ENCODE measurements at regions not wholly inside any gene's neighbourhood (a gene's known extent, or its start where the extent isn't known, plus 50 kb on each side); places are given as distances from the start of the nearest gene placed in this dataset.

- peak in 1 of 2 donors; percentile 65 for DNase-seq (ENCODE audit: low spot score in 2 of 2)
- H3K4me3 ChIP-seq (ENCODE audit: low read depth, poor library complexity, severe bottlenecking), result no peak overlapping the region
- TF ChIP-seq CTCF (IDR thresholded peaks at IDR 0.05), result no peak
- TF ChIP-seq POLR2A (IDR thresholded peaks at IDR 0.05), result no peak
- intact Hi-C loops (cut with DNase I; ENCODE audit: low total_unique reads), result no loop called here
- WGBS, 2 donors, result 61 to 76% methylated on average over 4 of the region's 4 CpGs
Measured at GRCh38 chr3:184459355-184459754, 79.5 kb downstream of the CHRD start.

- intact Hi-C loops (cut with DNase I; ENCODE audit: low total_unique reads), result no loop called here
- WGBS, 2 donors, result 88 to 91% methylated on average over 8 of the region's 8 CpGs
- TF ChIP-seq CTCF (IDR thresholded peaks at IDR 0.05), result no peak
- no peak for TF ChIP-seq POLR2A (IDR thresholded peaks at IDR 0.05)
- H3K4me3 ChIP-seq (ENCODE audit: low read depth, poor library complexity, severe bottlenecking), result no peak overlapping the region
- peak in 1 of 2 donors; percentile 37 for DNase-seq (ENCODE audit: low spot score in 2 of 2)
Measured at GRCh38 chr3:184460276-184460675, 80.4 kb downstream of the CHRD start.

- 77 to 78% methylated on average over 6 of the region's 6 CpGs for WGBS, 2 donors
- TF ChIP-seq POLR2A (IDR thresholded peaks at IDR 0.05), result no peak
- no peak for TF ChIP-seq CTCF (IDR thresholded peaks at IDR 0.05)
- no peak overlapping the region for H3K4me3 ChIP-seq (ENCODE audit: low read depth, poor library complexity, severe bottlenecking)
- DNase-seq (ENCODE audit: low spot score in 2 of 2), result peak in 1 of 2 donors; percentile 76
- intact Hi-C loops (cut with DNase I; ENCODE audit: low total_unique reads), result no loop called here
Measured at GRCh38 chr3:184461219-184461618, 81.4 kb downstream of the CHRD start.

- TF ChIP-seq CTCF (IDR thresholded peaks at IDR 0.05) (no peak), POLR2A (IDR thresholded peaks at IDR 0.05) (no peak)
- DNase-seq (ENCODE audit: low spot score in 2 of 2), result peak in 1 of 2 donors; percentile 78
- no peak overlapping the region for H3K4me3 ChIP-seq (ENCODE audit: low read depth, poor library complexity, severe bottlenecking)
- intact Hi-C loops (cut with DNase I; ENCODE audit: low total_unique reads), result loop anchor here (5.0 kb wide), 2 partner anchors 49 to 104 kb away; partner anchors contain the start of genes CLCN2 and POLR2H
- 63 to 83% methylated on average over 5 of the region's 5 CpGs for WGBS, 2 donors
Measured at GRCh38 chr3:184465883-184466412, 86.1 kb downstream of the CHRD start.

GRCh38 chr3:184466413-184466960, 86.6 kb downstream of the CHRD start:
- intact Hi-C loops (cut with DNase I; ENCODE audit: low total_unique reads), result loop anchor here (5.0 kb wide), 2 partner anchors 49 to 104 kb away; partner anchors contain the start of genes CLCN2 and POLR2H
- no peak for TF ChIP-seq CTCF (IDR thresholded peaks at IDR 0.05)
- TF ChIP-seq POLR2A (IDR thresholded peaks at IDR 0.05), result no peak
- DNase-seq (ENCODE audit: low spot score in 2 of 2), result peak in 1 of 2 donors; percentile 88
- H3K4me3 ChIP-seq (ENCODE audit: low read depth, poor library complexity, severe bottlenecking), result no peak overlapping the region
- 29 to 42% methylated on average over 12 of the region's 12 CpGs for WGBS, 2 donors
